ENCODE measurements at regions not wholly inside any gene's neighbourhood (a gene's known extent, or its start where the extent isn't known, plus 50 kb on each side); places are given as distances from the start of the nearest gene placed in this dataset.

DNA sequence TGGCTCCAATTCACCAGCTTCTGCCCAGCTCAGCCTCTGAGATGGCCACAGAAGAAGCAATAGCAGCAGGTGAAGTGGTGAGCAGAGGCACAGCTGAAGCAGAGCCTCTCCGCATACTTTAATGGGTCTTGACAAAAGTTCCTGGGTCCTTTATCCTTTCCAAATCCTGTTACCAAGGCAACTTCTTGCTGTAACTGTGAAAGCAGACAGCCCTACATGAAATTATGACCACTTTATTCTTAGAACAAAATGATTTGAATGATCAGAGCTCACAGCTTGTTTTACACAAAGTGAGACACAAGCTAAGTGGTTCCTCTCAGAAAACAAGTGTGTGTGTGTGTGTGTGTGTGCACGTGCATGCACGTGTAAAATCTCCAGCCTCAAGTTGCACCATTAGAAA lies 245.6 kb downstream of the HTR7 start:
- intact Hi-C loops (cut with micrococcal nuclease): no loop called here
- peaks cover 0 to 4% (median 0%) of the 10 kb centered on the region in 11 donors for H3K9me3 Mint-ChIP-seq
- no peaks in the 10 kb centered on the region for H3K4me1 Mint-ChIP-seq
- H3K36me3 ChIP-seq (ENCODE audit: control insufficient read depth in 2 of 3, insufficient read depth in 3 of 3, low read length in 3 of 3): no peaks in the 10 kb centered on the region
- DNase-seq: no peak
- peaks cover 0 to under 1% (median 0%) of the 10 kb centered on the region in 5 donors for H3K36me3 Mint-ChIP-seq
- no peak for ATAC-seq
- H3K4me3 Mint-ChIP-seq: no peak overlapping the region
- H3K27ac ChIP-seq (ENCODE audit: low read depth, low read length): no peak overlapping the region
- H3K27me3 Mint-ChIP-seq: peaks cover 0 to under 1% (median 0%) of the 10 kb centered on the region in 5 donors
- no peaks in the 10 kb centered on the region for H3K4me1 ChIP-seq (ENCODE audit: control insufficient read depth in 2 of 2, insufficient read depth in 2 of 2, low read length in 2 of 2)
- no peak overlapping the region for H3K27ac Mint-ChIP-seq
- H3K27me3 ChIP-seq (ENCODE audit: control insufficient read depth in 2 of 2, insufficient read depth in 2 of 2, low read length in 2 of 2): no peaks in the 10 kb centered on the region
- H3K9me3 ChIP-seq (ENCODE audit: control insufficient read depth in 2 of 3, low read length in 3 of 3): no peaks in the 10 kb centered on the region
- H3K4me3 ChIP-seq (ENCODE audit: low read length): no peak overlapping the region
- POLR2A ChIA-PET: no interaction called here
- CTCF ChIA-PET: no interaction called here

DNA sequence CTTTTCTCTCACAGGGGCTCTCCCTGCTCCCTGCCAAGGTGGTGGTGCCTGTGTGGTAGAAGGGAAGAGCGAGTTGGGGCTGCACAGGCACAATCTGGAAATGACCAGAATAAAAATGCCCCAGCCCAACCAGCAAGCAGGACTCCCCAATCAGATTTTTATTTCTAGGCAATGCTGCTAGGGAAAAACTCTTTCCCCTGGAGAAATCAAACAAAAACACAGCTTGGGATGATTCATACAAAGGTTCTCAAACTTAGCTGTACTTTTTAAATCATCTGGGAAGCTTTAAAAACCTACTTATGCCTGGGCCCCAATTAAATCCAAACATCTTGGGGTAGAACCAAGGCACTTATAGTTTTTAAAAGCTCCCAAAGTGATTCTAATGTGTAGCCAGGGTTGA lies 243.2 kb downstream of the HTR7 start:
- Histone ChIP-seq H3K9me3 (ENCODE audit: control insufficient read depth in 2 of 3, low read length in 3 of 3) (no peaks in the 10 kb centered on the region), H3K27me3 (ENCODE audit: control insufficient read depth in 2 of 2, insufficient read depth in 2 of 2, low read length in 2 of 2) (no peaks in the 10 kb centered on the region), H3K36me3 (ENCODE audit: control insufficient read depth in 2 of 3, insufficient read depth in 3 of 3, low read length in 3 of 3) (no peaks in the 10 kb centered on the region), H3K4me3 (ENCODE audit: low read length) (no peak overlapping the region), H3K4me1 (ENCODE audit: control insufficient read depth in 2 of 2, insufficient read depth in 2 of 2, low read length in 2 of 2) (no peaks in the 10 kb centered on the region), H3K27ac (ENCODE audit: low read depth, low read length) (no peak overlapping the region)
- H3K36me3 Mint-ChIP-seq: no peaks in the 10 kb centered on the region
- H3K4me3 Mint-ChIP-seq: no peak overlapping the region
- intact Hi-C loops (cut with micrococcal nuclease): no loop called here
- ATAC-seq (no peak), DNase-seq (no peak)
- H3K4me1 Mint-ChIP-seq: no peaks in the 10 kb centered on the region
- H3K9me3 Mint-ChIP-seq: peaks cover 0 to 3% (median 0%) of the 10 kb centered on the region in 11 donors
- ChIA-PET CTCF (no interaction called here), POLR2A (no interaction called here)
- no peaks in the 10 kb centered on the region for H3K27me3 Mint-ChIP-seq
- H3K27ac Mint-ChIP-seq: no peak overlapping the region

- no peaks in the 10 kb centered on the region for H3K36me3 ChIP-seq (ENCODE audit: control insufficient read depth in 2 of 3, insufficient read depth in 3 of 3, low read length in 3 of 3)
- H3K4me3 Mint-ChIP-seq: no peak overlapping the region
- H3K9me3 ChIP-seq (ENCODE audit: control insufficient read depth in 2 of 3, low read length in 3 of 3): no peaks in the 10 kb centered on the region
- no peaks in the 10 kb centered on the region for H3K36me3 Mint-ChIP-seq
- DNase-seq (no peak), ATAC-seq (no peak)
- POLR2A ChIA-PET: no interaction called here
- CTCF ChIA-PET: no interaction called here
- intact Hi-C loops (cut with micrococcal nuclease): no loop called here
- H3K4me1 ChIP-seq (ENCODE audit: control insufficient read depth in 2 of 2, insufficient read depth in 2 of 2, low read length in 2 of 2): no peaks in the 10 kb centered on the region
- H3K27ac ChIP-seq (ENCODE audit: low read depth, low read length): no peak overlapping the region
- no peak overlapping the region for H3K4me3 ChIP-seq (ENCODE audit: low read length)
- peaks cover 0 to 4% (median 0%) of the 10 kb centered on the region in 11 donors for H3K9me3 Mint-ChIP-seq
- H3K27me3 ChIP-seq (ENCODE audit: control insufficient read depth in 2 of 2, insufficient read depth in 2 of 2, low read length in 2 of 2): no peaks in the 10 kb centered on the region
- peaks cover 0 to 26% (median 11%) of the 10 kb centered on the region in 5 donors for H3K27me3 Mint-ChIP-seq
- no peaks in the 10 kb centered on the region for H3K4me1 Mint-ChIP-seq
- H3K27ac Mint-ChIP-seq: no peak overlapping the region
These were observed 236.3 kb downstream of the HTR7 start for GRCh38 chr10:90621577-90621976.

- Histone ChIP-seq H3K27ac (ENCODE audit: low read depth, low read length) (no peak overlapping the region), H3K4me1 (ENCODE audit: control insufficient read depth in 2 of 2, insufficient read depth in 2 of 2, low read length in 2 of 2) (no peaks in the 10 kb centered on the region), H3K9me3 (ENCODE audit: control insufficient read depth in 2 of 3, low read length in 3 of 3) (no peaks in the 10 kb centered on the region), H3K36me3 (ENCODE audit: control insufficient read depth in 2 of 3, insufficient read depth in 3 of 3, low read length in 3 of 3) (no peaks in the 10 kb centered on the region), H3K4me3 (ENCODE audit: low read length) (no peak overlapping the region), H3K27me3 (ENCODE audit: control insufficient read depth in 2 of 2, insufficient read depth in 2 of 2, low read length in 2 of 2) (no peaks in the 10 kb centered on the region)
- ATAC-seq: no peak
- Mint-ChIP-seq H3K4me3 (no peak overlapping the region), H3K9me3 (peaks cover 0 to 12% (median 0%) of the 10 kb centered on the region in 11 donors), H3K27me3 (peaks cover 0 to 4% (median 0%) of the 10 kb centered on the region in 5 donors), H3K4me1 (no peaks in the 10 kb centered on the region), H3K36me3 (no peaks in the 10 kb centered on the region), H3K27ac (no peak overlapping the region)
- no peak for DNase-seq
- intact Hi-C loops (cut with micrococcal nuclease): no loop called here
- ChIA-PET POLR2A (no interaction called here), CTCF (interaction anchor here (0.7 kb wide), 1 partner anchor 26 kb away, joined by 3 read pairs; no protein-coding TSS in a partner anchor)
These were observed 222.6 kb downstream of the HTR7 start for GRCh38 chr10:90635111-90635765.

- ATAC-seq (no peak), DNase-seq (no peak)
- H3K9me3 ChIP-seq (ENCODE audit: control insufficient read depth in 2 of 3, low read length in 3 of 3): no peaks in the 10 kb centered on the region
- peaks cover 0 to 12% (median 0%) of the 10 kb centered on the region in 11 donors for H3K9me3 Mint-ChIP-seq
- CTCF ChIA-PET: no interaction called here
- peaks cover 0 to 4% (median 0%) of the 10 kb centered on the region in 5 donors for H3K27me3 Mint-ChIP-seq
- no peaks in the 10 kb centered on the region for H3K4me1 ChIP-seq (ENCODE audit: control insufficient read depth in 2 of 2, insufficient read depth in 2 of 2, low read length in 2 of 2)
- POLR2A ChIA-PET: no interaction called here
- H3K27ac Mint-ChIP-seq: no peak overlapping the region
- no peaks in the 10 kb centered on the region for H3K4me1 Mint-ChIP-seq
- no peaks in the 10 kb centered on the region for H3K27me3 ChIP-seq (ENCODE audit: control insufficient read depth in 2 of 2, insufficient read depth in 2 of 2, low read length in 2 of 2)
- H3K36me3 Mint-ChIP-seq: no peaks in the 10 kb centered on the region
- no peaks in the 10 kb centered on the region for H3K36me3 ChIP-seq (ENCODE audit: control insufficient read depth in 2 of 3, insufficient read depth in 3 of 3, low read length in 3 of 3)
- intact Hi-C loops (cut with micrococcal nuclease): no loop called here
- no peak overlapping the region for H3K27ac ChIP-seq (ENCODE audit: low read depth, low read length)
- H3K4me3 Mint-ChIP-seq: no peak overlapping the region
- H3K4me3 ChIP-seq (ENCODE audit: low read length): no peak overlapping the region
These were observed 217.1 kb downstream of the HTR7 start for GRCh38 chr10:90640756-90641155.

DNA sequence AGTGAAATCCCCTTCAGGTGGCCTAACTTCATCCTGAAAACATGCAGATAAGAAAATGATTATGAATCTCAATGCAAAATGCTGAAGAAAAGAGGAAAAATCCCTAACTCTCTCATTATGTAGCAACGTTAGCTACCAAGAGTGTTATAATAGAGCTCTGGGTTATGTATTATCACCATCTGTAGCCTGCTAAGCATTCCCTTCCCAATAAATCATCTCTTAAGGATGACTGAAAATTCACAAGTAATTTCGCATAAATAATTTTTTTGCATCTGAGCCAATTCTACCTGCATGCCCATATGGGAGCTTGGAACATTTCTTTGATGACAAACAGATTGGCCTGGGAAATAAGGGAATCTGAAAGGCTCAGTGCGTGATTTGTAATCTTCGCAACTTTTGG lies 216.1 kb downstream of the HTR7 start:
- ATAC-seq (no peak), DNase-seq (no peak)
- Mint-ChIP-seq H3K36me3 (no peaks in the 10 kb centered on the region), H3K4me1 (no peaks in the 10 kb centered on the region), H3K27ac (no peak overlapping the region), H3K27me3 (peaks cover 0 to 4% (median 0%) of the 10 kb centered on the region in 5 donors), H3K9me3 (peaks cover 0 to 12% (median 0%) of the 10 kb centered on the region in 11 donors), H3K4me3 (no peak overlapping the region)
- no peaks in the 10 kb centered on the region for H3K9me3 ChIP-seq (ENCODE audit: control insufficient read depth in 2 of 3, low read length in 3 of 3)
- H3K27ac ChIP-seq (ENCODE audit: low read depth, low read length): no peak overlapping the region
- ChIA-PET POLR2A (no interaction called here), CTCF (no interaction called here)
- H3K36me3 ChIP-seq (ENCODE audit: control insufficient read depth in 2 of 3, insufficient read depth in 3 of 3, low read length in 3 of 3): no peaks in the 10 kb centered on the region
- intact Hi-C loops (cut with micrococcal nuclease): no loop called here
- no peak overlapping the region for H3K4me3 ChIP-seq (ENCODE audit: low read length)
- H3K4me1 ChIP-seq (ENCODE audit: control insufficient read depth in 2 of 2, insufficient read depth in 2 of 2, low read length in 2 of 2): no peaks in the 10 kb centered on the region
- no peaks in the 10 kb centered on the region for H3K27me3 ChIP-seq (ENCODE audit: control insufficient read depth in 2 of 2, insufficient read depth in 2 of 2, low read length in 2 of 2)

DNA sequence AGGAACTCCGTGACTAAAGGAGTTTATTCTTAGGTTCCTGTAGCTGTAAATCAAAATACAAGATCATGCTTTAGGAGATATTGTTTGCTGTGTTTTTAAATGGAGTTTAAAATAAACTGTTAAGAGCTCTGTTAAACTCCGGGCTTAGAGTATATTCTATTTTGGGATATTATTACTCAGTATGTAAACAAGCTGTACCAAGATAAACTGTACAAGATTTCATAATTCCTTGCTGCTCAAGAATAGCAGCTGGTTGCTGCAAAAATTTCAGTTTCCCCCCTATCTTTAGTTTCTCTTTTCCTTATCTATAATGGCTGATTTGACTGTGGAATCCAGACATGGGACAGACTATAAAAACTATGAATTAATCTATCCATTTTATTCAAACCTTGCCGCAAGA lies 215.7 kb downstream of the HTR7 start:
- Mint-ChIP-seq H3K27ac (no peak overlapping the region), H3K9me3 (peaks cover 0 to 12% (median 0%) of the 10 kb centered on the region in 11 donors), H3K4me1 (no peaks in the 10 kb centered on the region), H3K36me3 (no peaks in the 10 kb centered on the region), H3K4me3 (no peak overlapping the region), H3K27me3 (peaks cover 0 to 2% (median 0%) of the 10 kb centered on the region in 5 donors)
- no peak for ATAC-seq
- H3K9me3 ChIP-seq (ENCODE audit: control insufficient read depth in 2 of 3, low read length in 3 of 3): no peaks in the 10 kb centered on the region
- H3K4me3 ChIP-seq (ENCODE audit: low read length): no peak overlapping the region
- no peak for DNase-seq
- no peaks in the 10 kb centered on the region for H3K36me3 ChIP-seq (ENCODE audit: control insufficient read depth in 2 of 3, insufficient read depth in 3 of 3, low read length in 3 of 3)
- intact Hi-C loops (cut with micrococcal nuclease): no loop called here
- no peaks in the 10 kb centered on the region for H3K4me1 ChIP-seq (ENCODE audit: control insufficient read depth in 2 of 2, insufficient read depth in 2 of 2, low read length in 2 of 2)
- ChIA-PET POLR2A (no interaction called here), CTCF (no interaction called here)
- H3K27ac ChIP-seq (ENCODE audit: low read depth, low read length): no peak overlapping the region
- H3K27me3 ChIP-seq (ENCODE audit: control insufficient read depth in 2 of 2, insufficient read depth in 2 of 2, low read length in 2 of 2): no peaks in the 10 kb centered on the region
